ENCODE measurements at regions not wholly inside any gene's neighbourhood (a gene's known extent, or its start where the extent isn't known, plus 50 kb on each side); places are given as distances from the start of the nearest gene placed in this dataset.

GRCh38 chr4:120317713-120318112, 251.1 kb upstream of the MAD2L1 start:
- TF ChIP-seq CTCF (optimal IDR thresholded peaks at IDR 0.05 in 1 of 3, IDR thresholded peaks at IDR 0.05 in 1 of 3, conservative IDR thresholded peaks at IDR 0.05 in 1 of 3; ENCODE audit: extremely low read depth in 1 of 3, insufficient read depth in 2 of 3, low read length in 3 of 3) (no peak), EZH2 (IDR thresholded peaks at IDR 0.05; ENCODE audit: low read length) (no peak)
